ENCODE measurements at regions not wholly inside any gene's neighbourhood (a gene's known extent, or its start where the extent isn't known, plus 50 kb on each side); places are given as distances from the start of the nearest gene placed in this dataset.
"Not testable (repeated sequence)": the region's sequence is repeated elsewhere in the genome, so short reads cannot be mapped to it uniquely, and the experiment has no call there.

DNA sequence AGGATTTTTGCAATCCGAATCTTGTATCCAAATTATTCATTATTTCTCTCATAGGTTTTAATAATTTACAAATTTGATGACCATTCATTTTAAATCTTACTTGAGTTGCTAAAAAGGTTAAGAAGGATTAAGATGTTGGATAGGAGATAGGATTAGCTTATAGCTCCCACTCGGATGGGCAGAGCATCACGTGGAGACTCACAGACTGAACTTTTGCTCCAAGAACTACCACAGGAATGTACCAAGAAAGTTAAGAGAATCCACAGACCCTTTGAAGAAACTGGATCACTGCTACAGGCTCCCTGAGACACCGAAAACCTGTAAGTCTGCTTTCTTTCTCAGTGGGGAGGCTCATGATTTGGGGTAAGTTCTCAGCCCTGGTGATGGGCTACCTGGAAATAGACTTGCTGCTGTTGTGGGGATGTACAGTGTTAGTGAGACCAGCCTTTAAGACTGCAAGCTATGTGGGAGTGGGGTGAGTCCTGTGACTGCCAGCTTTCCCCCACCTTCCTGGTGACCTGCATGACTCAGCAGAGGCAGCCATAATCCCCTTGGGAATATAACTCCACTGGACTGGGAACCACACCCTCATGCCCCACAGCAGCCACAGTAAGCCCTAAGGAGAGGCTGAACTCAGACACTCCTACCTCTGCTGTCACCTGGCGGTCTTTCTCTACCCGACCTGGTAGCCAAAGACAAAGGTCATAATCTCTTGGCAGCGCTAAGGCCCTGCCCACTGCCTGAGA lies 1458.0 kb downstream of the OLFM4 start:
- H3K27ac ChIP-seq (ENCODE audit: low read depth in 1 of 3, low read length in 2 of 3) = no peak overlapping the region
- no peaks in the 10 kb centered on the region for H3K4me1 ChIP-seq (ENCODE audit: control insufficient read depth in 3 of 3, insufficient read depth in 2 of 3, low read depth in 1 of 3, low read length in 2 of 3)
- no peaks in the 10 kb centered on the region for H3K27me3 ChIP-seq (ENCODE audit: control insufficient read depth in 3 of 3, insufficient read depth in 3 of 3, low read length in 3 of 3)
- no peak overlapping the region for H3K4me3 ChIP-seq (ENCODE audit: low read depth in 1 of 3, low read length in 3 of 3)
- no peaks in the 10 kb centered on the region for H3K36me3 ChIP-seq (ENCODE audit: control insufficient read depth in 3 of 3, insufficient read depth in 2 of 3, low read depth in 1 of 3, low read length in 3 of 3)
- peak in 1 of 2 donors; percentile 19 for DNase-seq
- H3K9me3 ChIP-seq (ENCODE audit: control insufficient read depth in 2 of 2, insufficient read depth in 1 of 2, low read depth in 1 of 2, low read length in 1 of 2) = no peaks in the 10 kb centered on the region
- FAIRE-seq = no peak
- 55 to 80% (median 61%) methylated on average over 7 of the region's 7 CpGs for WGBS, 3 donors

DNA sequence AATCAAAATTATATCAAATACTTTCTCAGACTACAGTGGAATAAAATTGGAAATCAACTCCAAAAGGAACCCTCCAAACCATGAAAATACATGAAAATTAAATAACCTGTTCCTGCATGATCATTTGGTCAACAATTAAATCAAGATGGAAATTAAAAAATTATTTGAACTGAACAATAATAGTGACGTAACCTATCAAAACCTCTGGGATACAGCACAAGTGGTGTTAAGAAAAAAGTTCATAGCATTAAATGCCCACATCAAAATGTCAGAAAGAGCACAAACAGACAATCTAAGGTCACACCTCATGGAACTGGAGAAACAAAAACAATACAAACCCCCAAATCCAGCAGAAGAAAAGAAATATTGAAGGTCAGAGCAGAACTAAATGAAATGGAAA lies 1460.7 kb downstream of the OLFM4 start:
- 92 to 95% (median 93%) methylated on average over 1 of the region's 1 CpG for WGBS, 3 donors
- DNase-seq = no peak

DNA sequence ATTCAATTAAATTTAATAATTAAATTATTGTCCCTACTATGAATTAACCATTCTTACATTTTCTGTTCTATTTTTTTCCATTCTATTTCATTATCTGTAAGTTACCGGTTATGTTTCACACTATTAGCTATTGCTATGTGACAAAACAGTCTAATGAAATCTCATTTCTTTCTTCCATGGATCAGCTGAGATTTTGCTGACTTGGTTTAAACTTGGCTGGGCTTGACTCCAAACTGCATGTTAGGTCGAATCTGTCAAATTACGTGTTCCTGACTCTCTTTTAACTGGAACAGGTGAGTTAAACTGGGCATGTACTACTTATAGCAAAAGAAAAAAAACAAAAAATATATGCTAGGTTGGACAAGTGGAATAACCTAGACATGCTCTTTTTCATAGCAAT lies 1464.4 kb downstream of the OLFM4 start:
- Histone ChIP-seq H3K27me3 (ENCODE audit: control insufficient read depth in 3 of 3, insufficient read depth in 3 of 3, low read length in 3 of 3) (no peaks in the 10 kb centered on the region), H3K36me3 (ENCODE audit: control insufficient read depth in 3 of 3, insufficient read depth in 2 of 3, low read depth in 1 of 3, low read length in 3 of 3) (no peaks in the 10 kb centered on the region), H3K27ac (ENCODE audit: low read depth in 1 of 3, low read length in 2 of 3) (no peak overlapping the region), H3K4me3 (ENCODE audit: low read depth in 1 of 3, low read length in 3 of 3) (no peak overlapping the region), H3K4me1 (ENCODE audit: control insufficient read depth in 3 of 3, insufficient read depth in 2 of 3, low read depth in 1 of 3, low read length in 2 of 3) (no peaks in the 10 kb centered on the region), H3K9me3 (ENCODE audit: control insufficient read depth in 2 of 2, insufficient read depth in 1 of 2, low read depth in 1 of 2, low read length in 1 of 2) (no peaks in the 10 kb centered on the region)
- DNase-seq (no peak), FAIRE-seq (no peak)
- WGBS, 3 donors = 72 to 80% (median 73%) methylated on average over 3 of the region's 3 CpGs

More for the DNA sequence above, 1460.7 kb downstream of the OLFM4 start:
- FAIRE-seq = no peak
- Histone ChIP-seq H3K36me3 (ENCODE audit: control insufficient read depth in 3 of 3, insufficient read depth in 2 of 3, low read depth in 1 of 3, low read length in 3 of 3) (no peaks in the 10 kb centered on the region), H3K4me3 (ENCODE audit: low read depth in 1 of 3, low read length in 3 of 3) (no peak overlapping the region), H3K27me3 (ENCODE audit: control insufficient read depth in 3 of 3, insufficient read depth in 3 of 3, low read length in 3 of 3) (no peaks in the 10 kb centered on the region), H3K4me1 (ENCODE audit: control insufficient read depth in 3 of 3, insufficient read depth in 2 of 3, low read depth in 1 of 3, low read length in 2 of 3) (no peaks in the 10 kb centered on the region), H3K27ac (ENCODE audit: low read depth in 1 of 3, low read length in 2 of 3) (no peak overlapping the region), H3K9me3 (ENCODE audit: control insufficient read depth in 2 of 2, insufficient read depth in 1 of 2, low read depth in 1 of 2, low read length in 1 of 2) (no peaks in the 10 kb centered on the region)

DNA sequence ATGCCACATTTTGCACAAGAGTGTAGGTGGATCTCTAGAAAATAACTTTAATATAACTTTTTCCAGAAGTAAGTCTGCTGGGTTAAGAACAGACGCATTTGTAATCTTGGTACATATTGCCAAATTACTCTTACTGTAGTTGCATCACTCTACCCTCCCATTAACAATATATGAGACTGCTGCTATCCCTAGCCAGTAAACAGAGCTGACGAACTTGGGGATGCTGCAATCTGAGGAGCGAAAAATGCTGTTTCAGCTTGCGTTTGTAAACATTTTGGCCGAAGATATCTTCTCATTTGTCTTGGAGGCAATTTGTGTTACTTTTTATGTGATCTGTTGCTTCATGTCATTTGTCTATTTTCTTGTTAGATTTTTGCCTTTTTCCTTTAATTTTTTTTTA lies 1482.8 kb downstream of the OLFM4 start:
- Histone ChIP-seq H3K36me3 (ENCODE audit: control insufficient read depth in 3 of 3, insufficient read depth in 2 of 3, low read depth in 1 of 3, low read length in 3 of 3) (no peaks in the 10 kb centered on the region), H3K4me3 (ENCODE audit: low read depth in 1 of 3, low read length in 3 of 3) (no peak overlapping the region), H3K9me3 (ENCODE audit: control insufficient read depth in 2 of 2, insufficient read depth in 1 of 2, low read depth in 1 of 2, low read length in 1 of 2) (no peaks in the 10 kb centered on the region), H3K4me1 (ENCODE audit: control insufficient read depth in 3 of 3, insufficient read depth in 2 of 3, low read depth in 1 of 3, low read length in 2 of 3) (no peaks in the 10 kb centered on the region), H3K27me3 (ENCODE audit: control insufficient read depth in 3 of 3, insufficient read depth in 3 of 3, low read length in 3 of 3) (no peaks in the 10 kb centered on the region), H3K27ac (ENCODE audit: low read depth in 1 of 3, low read length in 2 of 3) (no peak overlapping the region)
- DNase-seq (no peak), FAIRE-seq (no peak)
- WGBS, 3 donors = 66 to 82% (median 77%) methylated on average over 5 of the region's 5 CpGs

DNA sequence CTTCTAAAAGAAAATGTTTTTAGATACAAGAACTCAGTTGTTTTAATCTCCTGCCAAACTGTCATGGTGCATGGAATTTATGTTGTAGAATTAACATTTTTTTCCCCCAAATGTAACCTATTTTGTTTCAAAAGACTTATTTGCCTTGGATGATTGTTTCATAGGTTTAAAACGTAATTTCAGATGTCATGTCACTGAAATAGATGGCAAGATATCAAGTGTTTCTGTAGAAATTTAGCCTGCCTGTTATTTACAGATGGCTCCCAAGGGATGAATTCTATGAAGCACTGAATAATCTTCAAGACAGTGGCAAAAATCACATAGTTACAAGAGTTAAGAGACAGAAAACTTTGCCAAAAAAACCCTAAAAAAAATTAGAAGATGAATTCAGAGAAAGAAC lies 1484.6 kb downstream of the OLFM4 start:
- H3K27me3 ChIP-seq (ENCODE audit: control insufficient read depth in 3 of 3, insufficient read depth in 3 of 3, low read length in 3 of 3) = no peaks in the 10 kb centered on the region
- no peak for DNase-seq
- WGBS, 3 donors = 32 to 52% (median 35%) methylated on average over 1 of the region's 1 CpG
- no peaks in the 10 kb centered on the region for H3K9me3 ChIP-seq (ENCODE audit: control insufficient read depth in 2 of 2, insufficient read depth in 1 of 2, low read depth in 1 of 2, low read length in 1 of 2)
- no peak overlapping the region for H3K4me3 ChIP-seq (ENCODE audit: low read depth in 1 of 3, low read length in 3 of 3)
- FAIRE-seq = no peak
- H3K27ac ChIP-seq (ENCODE audit: low read depth in 1 of 3, low read length in 2 of 3) = no peak overlapping the region
- no peaks in the 10 kb centered on the region for H3K36me3 ChIP-seq (ENCODE audit: control insufficient read depth in 3 of 3, insufficient read depth in 2 of 3, low read depth in 1 of 3, low read length in 3 of 3)
- no peaks in the 10 kb centered on the region for H3K4me1 ChIP-seq (ENCODE audit: control insufficient read depth in 3 of 3, insufficient read depth in 2 of 3, low read depth in 1 of 3, low read length in 2 of 3)

DNA sequence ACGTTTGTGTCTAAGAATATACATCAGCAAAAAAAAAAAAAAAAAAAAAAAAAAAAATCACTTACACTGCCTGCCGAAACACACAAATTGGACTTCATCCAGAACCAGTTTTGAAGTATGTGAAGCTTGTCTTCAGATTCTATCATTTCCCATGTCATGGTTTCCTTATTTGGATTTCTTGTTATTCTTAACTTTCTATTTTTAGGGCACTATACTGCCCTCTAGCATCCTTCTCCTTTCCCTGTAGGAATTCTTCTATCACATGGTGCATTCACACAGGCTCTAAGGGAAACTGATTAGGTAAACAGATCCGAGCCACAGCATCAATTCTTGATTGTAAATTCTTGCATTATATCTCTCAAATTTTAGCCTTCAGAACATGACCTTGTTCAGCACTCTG lies 1507.5 kb downstream of the OLFM4 start:
- Histone ChIP-seq H3K36me3 (ENCODE audit: control insufficient read depth in 3 of 3, insufficient read depth in 2 of 3, low read depth in 1 of 3, low read length in 3 of 3) (no peaks in the 10 kb centered on the region), H3K4me3 (ENCODE audit: low read depth in 1 of 3, low read length in 3 of 3) (no peak overlapping the region), H3K27ac (ENCODE audit: low read depth in 1 of 3, low read length in 2 of 3) (no peak overlapping the region), H3K9me3 (ENCODE audit: control insufficient read depth in 2 of 2, insufficient read depth in 1 of 2, low read depth in 1 of 2, low read length in 1 of 2) (no peaks in the 10 kb centered on the region), H3K27me3 (ENCODE audit: control insufficient read depth in 3 of 3, insufficient read depth in 3 of 3, low read length in 3 of 3) (no peaks in the 10 kb centered on the region), H3K4me1 (ENCODE audit: control insufficient read depth in 3 of 3, insufficient read depth in 2 of 3, low read depth in 1 of 3, low read length in 2 of 3) (no peaks in the 10 kb centered on the region)
- FAIRE-seq (no peak), DNase-seq (peak; percentile 9 to 33)
- whole genome bisulfite sequencing, 3 donors = 23 to 36% (median 35%) methylated on average over 3 of the region's 3 CpGs

DNA sequence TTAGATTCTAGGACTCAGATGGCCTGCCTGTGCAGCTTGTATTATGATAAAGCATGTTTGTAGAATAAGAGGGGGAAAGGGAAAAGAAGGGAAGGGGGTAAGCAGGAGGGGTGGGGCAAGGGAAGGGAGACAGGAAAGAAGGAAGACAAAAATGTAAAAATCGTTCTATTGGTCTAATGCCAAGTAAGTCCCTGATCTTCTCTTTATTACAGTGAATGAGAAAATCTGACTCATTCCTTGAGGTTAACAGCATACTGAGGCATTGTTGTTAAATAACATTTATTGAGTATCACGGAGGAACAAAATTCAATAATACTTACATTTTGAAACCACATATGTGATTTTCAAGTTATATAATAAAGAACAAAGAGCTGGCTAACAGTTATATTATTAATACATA lies 1534.7 kb downstream of the OLFM4 start:
- Histone ChIP-seq H3K27me3 (ENCODE audit: control insufficient read depth in 3 of 3, insufficient read depth in 3 of 3, low read length in 3 of 3) (no peaks in the 10 kb centered on the region), H3K4me1 (ENCODE audit: control insufficient read depth in 3 of 3, insufficient read depth in 2 of 3, low read depth in 1 of 3, low read length in 2 of 3) (no peaks in the 10 kb centered on the region), H3K36me3 (ENCODE audit: control insufficient read depth in 3 of 3, insufficient read depth in 2 of 3, low read depth in 1 of 3, low read length in 3 of 3) (no peaks in the 10 kb centered on the region), H3K27ac (ENCODE audit: low read depth in 1 of 3, low read length in 2 of 3) (no peak overlapping the region), H3K9me3 (ENCODE audit: control insufficient read depth in 2 of 2, insufficient read depth in 1 of 2, low read depth in 1 of 2, low read length in 1 of 2) (no peaks in the 10 kb centered on the region), H3K4me3 (ENCODE audit: low read depth in 1 of 3, low read length in 3 of 3) (no peak overlapping the region)
- 37 to 67% (median 47%) methylated on average over 2 of the region's 2 CpGs for WGBS, 3 donors
- FAIRE-seq (no peak), DNase-seq (no peak)

DNA sequence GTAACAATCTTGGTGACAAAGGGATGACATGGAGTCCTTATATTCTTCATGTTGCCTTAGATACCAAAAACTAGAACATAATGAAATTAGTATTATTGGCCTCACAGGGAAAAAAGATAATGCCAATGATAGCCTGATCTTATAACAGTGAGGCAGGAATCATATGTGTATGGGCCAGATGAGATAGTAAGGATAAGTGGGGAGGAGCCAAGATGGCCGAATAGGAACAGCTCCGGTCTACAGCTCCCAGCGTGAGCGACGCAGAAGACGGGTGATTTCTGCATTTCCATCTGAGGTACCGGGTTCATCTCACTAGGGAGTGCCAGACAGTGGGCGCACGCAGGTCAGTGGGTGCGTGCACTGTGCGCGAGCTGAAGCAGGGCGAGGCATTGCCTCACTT lies 1543.4 kb downstream of the OLFM4 start:
- peak in 1 of 2 donors; percentile 2 for DNase-seq
- H3K36me3 ChIP-seq (ENCODE audit: control insufficient read depth in 3 of 3, insufficient read depth in 2 of 3, low read depth in 1 of 3, low read length in 3 of 3); FAIRE-seq; H3K27ac ChIP-seq (ENCODE audit: low read depth in 1 of 3, low read length in 2 of 3); H3K9me3 ChIP-seq (ENCODE audit: control insufficient read depth in 2 of 2, insufficient read depth in 1 of 2, low read depth in 1 of 2, low read length in 1 of 2); H3K27me3 ChIP-seq (ENCODE audit: control insufficient read depth in 3 of 3, insufficient read depth in 3 of 3, low read length in 3 of 3); H3K4me3 ChIP-seq (ENCODE audit: low read depth in 1 of 3, low read length in 3 of 3); H3K4me1 ChIP-seq (ENCODE audit: control insufficient read depth in 3 of 3, insufficient read depth in 2 of 3, low read depth in 1 of 3, low read length in 2 of 3): not testable (repeated sequence)
- WGBS, 3 donors = 51 to 96% (median 91%) methylated on average over 13 of the region's 13 CpGs

DNA sequence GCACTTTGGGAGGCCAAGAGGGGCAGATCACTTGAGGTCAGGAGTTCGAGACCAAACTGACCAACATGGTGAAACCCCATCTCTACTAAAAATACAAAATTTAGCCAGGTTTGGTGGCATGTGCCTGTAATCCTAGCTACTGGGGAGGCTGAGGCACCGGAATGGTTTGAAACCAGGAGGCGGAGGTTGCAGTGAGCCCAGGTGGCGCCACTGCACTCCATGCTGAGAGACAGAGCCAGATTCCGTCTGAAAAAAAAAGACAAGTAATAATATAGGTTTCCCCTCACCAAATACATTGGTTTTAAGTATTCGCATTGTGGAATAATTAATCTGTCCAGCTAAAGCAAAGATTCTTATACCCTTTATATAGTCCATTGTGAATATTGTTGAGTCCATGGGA lies 1544.6 kb downstream of the OLFM4 start:
- H3K36me3 ChIP-seq (ENCODE audit: control insufficient read depth in 3 of 3, insufficient read depth in 2 of 3, low read depth in 1 of 3, low read length in 3 of 3) = no peaks in the 10 kb centered on the region
- WGBS, 3 donors = 92 to 96% (median 95%) methylated on average over 6 of the region's 6 CpGs
- FAIRE-seq = no peak

More for the DNA sequence above, 1544.6 kb downstream of the OLFM4 start:
- Histone ChIP-seq H3K4me1 (ENCODE audit: control insufficient read depth in 3 of 3, insufficient read depth in 2 of 3, low read depth in 1 of 3, low read length in 2 of 3) (no peaks in the 10 kb centered on the region), H3K4me3 (ENCODE audit: low read depth in 1 of 3, low read length in 3 of 3) (no peak overlapping the region), H3K27ac (ENCODE audit: low read depth in 1 of 3, low read length in 2 of 3) (no peak overlapping the region), H3K9me3 (ENCODE audit: control insufficient read depth in 2 of 2, insufficient read depth in 1 of 2, low read depth in 1 of 2, low read length in 1 of 2) (no peaks in the 10 kb centered on the region), H3K27me3 (ENCODE audit: control insufficient read depth in 3 of 3, insufficient read depth in 3 of 3, low read length in 3 of 3) (no peaks in the 10 kb centered on the region)
- DNase-seq = no peak
